ENCODE measurements at regions not wholly inside any gene's neighbourhood (a gene's known extent, or its start where the extent isn't known, plus 50 kb on each side); places are given as distances from the start of the nearest gene placed in this dataset.

DNA sequence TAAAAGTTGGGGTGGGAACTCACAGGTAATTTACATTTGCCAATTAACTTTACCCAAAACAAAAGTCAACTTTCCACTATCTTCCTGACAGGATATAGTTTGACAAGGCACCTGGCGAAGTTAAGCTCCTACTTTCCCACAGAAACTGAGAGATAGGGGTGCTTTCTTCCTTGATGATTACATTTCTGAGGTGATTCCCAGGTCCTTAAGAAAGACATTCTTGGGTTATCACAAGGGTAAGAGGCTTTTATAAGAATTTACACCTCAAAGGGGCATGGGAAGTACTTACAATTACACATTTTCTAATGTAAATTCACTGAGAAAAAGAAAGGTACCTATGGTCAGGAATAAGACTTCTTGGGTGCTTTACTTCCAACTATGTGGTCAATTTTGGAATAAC lies 660.9 kb upstream of the MGAT4C start:
- no peak for TF ChIP-seq EZH2 (IDR thresholded peaks at IDR 0.05; ENCODE audit: borderline replicate concordance, insufficient read depth, low read depth, low read length, poor library complexity, severe bottlenecking)
- TF ChIP-seq, protein P1, sequence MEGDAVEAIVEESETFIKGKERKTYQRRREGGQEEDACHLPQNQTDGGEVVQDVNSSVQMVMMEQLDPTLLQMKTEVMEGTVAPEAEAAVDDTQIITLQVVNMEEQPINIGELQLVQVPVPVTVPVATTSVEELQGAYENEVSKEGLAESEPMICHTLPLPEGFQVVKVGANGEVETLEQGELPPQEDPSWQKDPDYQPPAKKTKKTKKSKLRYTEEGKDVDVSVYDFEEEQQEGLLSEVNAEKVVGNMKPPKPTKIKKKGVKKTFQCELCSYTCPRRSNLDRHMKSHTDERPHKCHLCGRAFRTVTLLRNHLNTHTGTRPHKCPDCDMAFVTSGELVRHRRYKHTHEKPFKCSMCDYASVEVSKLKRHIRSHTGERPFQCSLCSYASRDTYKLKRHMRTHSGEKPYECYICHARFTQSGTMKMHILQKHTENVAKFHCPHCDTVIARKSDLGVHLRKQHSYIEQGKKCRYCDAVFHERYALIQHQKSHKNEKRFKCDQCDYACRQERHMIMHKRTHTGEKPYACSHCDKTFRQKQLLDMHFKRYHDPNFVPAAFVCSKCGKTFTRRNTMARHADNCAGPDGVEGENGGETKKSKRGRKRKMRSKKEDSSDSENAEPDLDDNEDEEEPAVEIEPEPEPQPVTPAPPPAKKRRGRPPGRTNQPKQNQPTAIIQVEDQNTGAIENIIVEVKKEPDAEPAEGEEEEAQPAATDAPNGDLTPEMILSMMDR (IDR thresholded peaks at IDR 0.05) = no peak

Measured in B cell (primary cell).